Right hindlimb (tissue), 1 donor: ENCODE measurements at regions not wholly inside any gene's neighbourhood (a gene's known extent, or its start where the extent isn't known, plus 50 kb on each side); places are given as distances from the start of the nearest gene placed in this dataset.

Source experiments
- DNase-seq: peaks from one replicate; pipeline ENCODE4 v3.0.0-alpha.2; 2018

DNA sequence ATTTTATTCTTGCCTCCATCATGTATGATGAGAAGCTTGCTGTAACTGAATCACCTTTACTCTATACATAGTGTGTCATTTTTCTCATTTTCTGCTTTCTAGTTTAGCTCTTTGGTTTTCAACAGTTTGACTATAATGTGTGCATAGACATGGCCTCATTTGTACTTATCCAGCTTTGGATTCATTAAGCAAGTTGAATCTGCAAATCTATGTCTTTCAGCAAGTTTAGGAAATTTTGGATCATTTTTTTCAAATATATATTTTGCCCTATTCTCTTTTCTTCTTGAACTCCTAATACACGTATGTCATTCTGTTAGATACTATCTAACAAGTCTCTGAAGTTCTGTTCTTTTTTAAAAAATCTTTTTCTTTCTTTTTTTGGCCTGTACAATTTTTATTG, 57.8 kb downstream of the PRLHR start:
- DNase-seq: no peak

DNA sequence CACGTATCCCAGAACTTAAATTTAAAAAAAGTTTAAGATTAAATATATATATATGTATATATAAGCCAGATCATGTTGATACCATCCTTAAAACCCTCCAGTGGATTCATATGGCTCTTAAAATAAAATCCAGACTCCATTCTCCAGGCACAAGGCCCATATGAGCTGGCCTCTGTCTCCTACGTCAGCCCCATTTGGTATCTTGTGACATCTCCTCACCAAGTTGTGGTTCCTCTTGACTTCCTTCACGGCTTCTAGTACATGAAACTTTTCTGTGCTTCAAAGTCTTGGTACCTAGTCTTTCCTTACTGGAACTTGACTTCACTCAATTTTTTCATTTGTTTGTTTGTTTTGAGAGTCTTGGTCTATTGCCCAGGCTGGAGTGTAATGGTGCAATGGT, 61.3 kb downstream of the PRLHR start:
- DNase-seq: no peak

DNA sequence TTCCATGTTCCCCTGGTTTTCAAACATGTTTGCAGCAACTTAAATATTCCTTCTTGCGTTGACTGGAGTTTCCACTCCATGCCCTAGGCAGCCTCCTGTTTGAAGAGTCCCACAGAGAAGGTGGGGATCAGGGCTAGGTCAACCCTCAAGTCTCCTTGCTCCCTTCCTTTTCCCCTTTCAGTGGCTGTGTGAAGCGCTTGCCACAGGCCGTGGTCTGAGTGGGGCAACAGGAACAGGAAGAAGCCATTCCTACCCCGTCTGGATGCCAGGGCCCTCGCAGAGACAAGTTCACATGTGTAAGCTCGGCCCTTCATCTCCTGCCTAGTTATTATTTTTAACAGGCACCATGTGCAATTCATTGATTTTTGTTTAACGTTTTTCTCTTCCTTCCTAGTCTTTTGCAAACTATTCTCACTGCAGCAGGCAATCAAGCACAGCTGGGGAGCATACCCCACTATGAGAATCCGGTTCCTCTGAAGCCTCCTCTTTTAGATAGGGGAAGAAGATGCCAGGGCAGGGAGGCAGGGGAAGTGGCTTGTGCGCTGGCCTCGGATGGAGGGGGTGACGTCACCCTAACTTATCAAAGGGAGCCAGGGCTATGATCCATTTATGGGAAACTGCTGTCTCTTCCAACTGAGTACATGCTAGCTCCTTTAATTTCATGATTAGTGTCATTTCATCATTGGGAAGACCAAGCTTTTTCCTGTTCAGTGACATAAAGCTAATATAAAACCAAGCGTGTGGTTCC, 64.2 kb downstream of the PRLHR start:
- DNase-seq: no peak

DNA sequence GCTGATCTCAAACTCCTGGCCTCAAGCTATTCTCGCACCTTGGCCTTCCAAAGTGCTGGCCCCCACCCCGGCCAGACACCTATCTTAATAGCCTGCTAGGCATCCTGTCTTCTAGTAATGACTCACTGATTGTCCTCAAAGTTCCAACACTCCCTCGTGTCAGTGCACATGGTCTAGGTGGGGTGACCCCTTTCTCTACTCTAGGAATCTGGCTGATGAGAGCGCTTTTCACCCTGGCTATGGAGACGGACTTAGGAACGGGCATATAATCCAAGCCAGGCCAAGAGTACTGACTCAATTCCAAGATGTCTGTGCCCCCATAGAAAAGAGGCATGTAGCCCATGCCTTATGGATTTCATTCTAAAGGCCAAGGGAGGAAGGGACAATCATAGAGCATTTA, 67.0 kb downstream of the PRLHR start:
- DNase-seq: no peak

DNA sequence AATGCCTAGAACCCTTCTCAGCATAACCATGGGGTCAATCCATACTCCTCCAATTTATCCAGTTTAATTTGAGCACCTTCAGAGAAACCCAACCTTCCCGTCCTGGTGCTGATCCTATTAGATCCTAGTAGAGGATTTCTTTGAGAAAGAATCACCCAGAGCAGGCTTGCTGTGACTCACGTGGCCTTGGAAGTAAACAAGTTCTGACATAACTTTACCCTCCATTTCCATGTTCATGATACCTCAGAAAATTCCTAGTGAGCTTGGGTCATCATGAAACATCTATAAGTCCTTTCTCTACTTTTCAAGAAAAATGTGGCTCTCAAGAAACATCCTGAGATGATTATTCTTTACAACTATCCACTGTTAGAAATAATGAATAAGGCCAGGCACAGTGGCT, 71.7 kb downstream of the PRLHR start:
- no peak for DNase-seq

DNA sequence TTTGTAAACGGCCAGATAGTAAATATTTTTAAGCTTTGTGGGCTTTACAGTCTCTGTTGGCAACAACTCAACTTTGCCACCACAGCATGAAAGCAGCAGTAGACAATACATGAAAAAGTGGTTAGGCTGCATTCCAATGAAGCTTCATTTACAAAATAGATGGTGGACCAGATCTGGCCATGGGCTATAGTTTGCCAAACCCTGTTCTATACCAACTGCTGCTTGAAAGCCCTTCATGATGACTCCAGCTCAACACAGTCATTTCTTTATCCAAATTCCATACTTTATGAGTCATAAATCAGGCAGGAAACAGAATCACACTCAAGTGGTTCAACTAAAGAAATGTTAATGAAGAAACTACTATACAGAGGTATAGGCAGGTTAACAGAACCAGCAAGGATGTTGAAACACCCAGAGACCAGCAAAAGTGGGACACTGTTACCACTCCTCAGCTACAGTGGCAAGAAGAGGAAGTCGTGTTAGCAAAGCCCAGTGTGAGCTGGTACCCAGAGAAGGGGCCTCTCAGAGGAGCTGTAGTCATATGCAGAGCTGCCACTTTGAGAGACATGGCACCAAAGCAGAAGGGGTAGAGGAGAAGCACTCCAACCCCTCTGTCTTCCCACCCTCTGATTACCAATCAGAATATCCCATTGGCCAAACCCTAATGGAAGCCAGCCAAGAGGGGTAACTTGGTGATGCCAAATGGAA, 72.5 kb downstream of the PRLHR start:
- no peak for DNase-seq

DNA sequence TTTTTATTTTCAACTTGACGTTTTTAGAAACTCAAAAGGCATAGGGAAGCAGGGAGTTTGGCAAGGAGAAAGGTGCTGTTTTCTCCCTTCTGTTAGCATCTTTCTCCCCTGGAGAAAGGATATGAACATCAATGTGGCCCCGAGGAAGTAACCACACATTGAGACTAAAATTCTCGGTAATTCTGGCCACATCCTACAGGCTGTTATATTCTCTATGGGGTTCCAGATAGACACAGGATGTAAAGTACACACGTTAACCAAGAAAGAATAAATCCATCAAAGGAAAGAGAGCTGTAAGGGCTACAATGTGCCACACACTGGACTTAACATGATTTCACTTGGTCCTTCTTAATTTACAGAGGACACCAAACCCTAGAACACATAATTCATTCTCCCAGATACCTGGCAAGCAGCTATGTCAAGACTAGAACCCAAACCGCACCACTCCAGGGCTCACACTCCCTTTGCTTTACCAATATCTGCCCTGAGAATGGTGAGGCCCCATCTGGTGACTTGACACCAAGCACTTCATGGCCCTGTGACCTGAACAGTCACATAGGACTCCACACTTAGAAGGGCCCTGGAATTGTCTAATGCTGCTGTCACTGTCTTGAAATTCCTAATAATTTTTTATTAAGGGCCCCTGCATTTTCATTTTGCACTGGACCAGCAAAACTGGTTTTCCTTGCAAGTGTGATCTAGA, 73.9 kb downstream of the PRLHR start:
- no peak for DNase-seq

DNA sequence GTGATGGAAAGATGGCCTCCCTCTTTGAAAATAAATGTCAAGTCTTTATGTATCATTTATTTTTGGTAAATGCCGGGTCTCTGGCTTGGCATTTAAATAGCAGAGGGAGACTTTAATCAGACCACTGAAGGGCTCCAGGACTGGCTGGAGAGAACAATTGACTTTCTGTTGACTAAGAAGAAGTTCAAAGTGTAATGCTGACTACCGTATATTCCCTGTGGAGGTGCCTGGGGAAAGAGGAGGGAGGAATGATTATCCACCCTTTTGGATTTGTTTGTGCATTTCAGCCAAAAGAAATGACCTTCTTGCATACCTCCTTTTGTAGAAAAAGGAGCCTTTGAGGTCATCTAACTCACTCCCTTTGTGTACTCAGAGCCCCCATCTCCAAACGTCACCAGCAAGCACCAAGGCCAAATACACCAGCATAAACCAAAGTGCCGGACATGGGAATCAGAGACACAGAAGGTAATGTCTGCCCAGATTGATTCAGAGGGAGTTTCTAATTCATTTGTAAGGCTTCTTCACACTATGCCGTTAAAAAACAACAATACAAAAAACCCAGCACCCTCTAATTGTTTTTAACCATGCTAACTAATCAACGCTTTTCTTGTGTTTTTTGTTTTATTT, 75.2 kb downstream of the PRLHR start:
- DNase-seq: no peak

DNA sequence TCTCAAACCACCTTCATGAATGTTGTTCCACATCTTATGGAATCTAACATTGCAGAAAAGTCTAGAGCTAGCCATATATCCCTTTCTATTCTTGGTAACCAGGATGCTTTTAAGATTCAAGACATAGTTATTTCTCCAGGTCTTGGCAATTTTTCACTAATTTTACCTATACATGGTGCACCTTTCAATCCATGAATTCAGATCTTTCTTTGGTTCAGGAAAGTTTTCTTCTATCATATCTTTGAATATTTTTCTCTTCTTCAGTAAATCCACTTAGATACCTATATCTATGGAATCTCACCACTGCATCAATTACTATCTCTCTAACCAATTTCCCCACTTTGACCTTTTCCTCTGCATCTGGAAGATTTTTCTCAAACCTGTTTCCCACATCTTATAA, 77.4 kb downstream of the PRLHR start:
- no peak for DNase-seq

DNA sequence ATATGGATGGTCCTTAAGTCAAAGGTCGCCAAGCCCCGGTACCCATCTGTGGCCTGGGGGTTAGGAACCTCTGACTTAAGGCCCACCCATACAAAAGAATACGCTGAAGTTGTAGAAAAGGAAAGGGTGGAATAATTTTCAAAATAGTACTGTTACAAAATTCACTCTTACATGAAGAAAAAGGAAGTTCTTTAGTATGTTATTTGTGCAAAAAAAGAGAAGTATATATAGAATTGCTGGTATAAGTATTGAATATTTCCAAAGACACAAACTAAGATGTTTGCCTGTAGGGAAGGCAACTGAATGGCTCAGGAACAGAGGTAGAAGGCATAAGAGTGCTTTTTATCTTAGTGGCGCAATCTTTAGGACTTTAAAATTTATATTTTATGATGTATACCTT, 78.7 kb downstream of the PRLHR start:
- DNase-seq: no peak

DNA sequence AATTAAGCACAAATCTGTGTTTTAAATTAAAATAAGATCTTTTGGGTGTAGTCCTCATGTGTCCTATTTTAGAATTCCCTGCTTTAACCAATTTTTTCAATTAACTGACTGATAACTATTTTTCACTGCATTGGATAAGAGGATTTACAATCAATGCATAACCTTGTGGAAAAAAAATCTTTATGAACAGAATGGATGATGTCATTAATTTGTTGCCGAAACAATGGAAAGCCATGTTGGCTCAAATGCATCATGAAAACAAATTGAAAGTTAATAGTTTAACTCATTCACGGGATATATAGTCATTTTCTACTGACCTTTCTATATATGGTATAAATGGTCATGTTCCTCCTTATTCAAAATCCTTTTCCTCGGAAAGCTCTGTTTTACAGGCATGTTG, 82.3 kb downstream of the PRLHR start:
- no peak for DNase-seq

DNA sequence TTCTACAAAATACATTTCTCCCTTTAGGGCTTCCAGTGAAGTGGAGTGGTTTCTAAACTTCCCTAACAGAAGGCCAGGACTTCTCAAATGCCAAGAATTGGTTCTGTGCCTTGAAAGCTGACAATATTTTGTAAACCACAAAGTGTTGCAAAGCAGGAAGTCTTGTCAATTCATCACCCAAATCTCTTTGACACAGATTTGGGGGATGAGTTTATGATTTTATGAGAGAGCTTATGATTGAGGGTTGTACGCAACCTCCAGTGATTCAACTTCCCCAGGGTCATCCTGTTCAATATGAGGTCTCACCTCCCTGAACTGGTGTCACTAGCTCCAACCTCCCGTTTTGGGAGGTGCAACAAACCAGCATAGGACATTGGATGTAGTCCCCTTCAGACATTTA, 83.7 kb downstream of the PRLHR start:
- DNase-seq: no peak

DNA sequence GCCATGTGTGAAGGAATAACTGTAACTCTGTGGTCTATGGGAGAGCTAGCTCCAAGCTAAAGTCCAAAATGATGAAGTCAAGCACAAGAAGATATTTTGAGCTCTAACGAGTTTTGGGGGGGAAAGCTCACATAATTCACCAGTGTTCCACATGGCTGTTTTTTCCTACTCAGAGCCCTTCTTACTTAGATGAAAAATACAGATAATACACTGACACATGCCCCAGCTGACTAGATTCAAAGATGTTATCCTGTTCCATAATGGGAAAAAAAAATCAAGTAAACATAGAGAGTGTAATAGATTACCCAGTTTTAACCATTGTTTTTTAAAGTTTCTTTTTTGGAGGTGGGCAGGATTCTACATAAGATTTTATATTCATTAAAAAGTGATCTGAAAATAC, 86.6 kb downstream of the PRLHR start:
- no peak for DNase-seq

DNA sequence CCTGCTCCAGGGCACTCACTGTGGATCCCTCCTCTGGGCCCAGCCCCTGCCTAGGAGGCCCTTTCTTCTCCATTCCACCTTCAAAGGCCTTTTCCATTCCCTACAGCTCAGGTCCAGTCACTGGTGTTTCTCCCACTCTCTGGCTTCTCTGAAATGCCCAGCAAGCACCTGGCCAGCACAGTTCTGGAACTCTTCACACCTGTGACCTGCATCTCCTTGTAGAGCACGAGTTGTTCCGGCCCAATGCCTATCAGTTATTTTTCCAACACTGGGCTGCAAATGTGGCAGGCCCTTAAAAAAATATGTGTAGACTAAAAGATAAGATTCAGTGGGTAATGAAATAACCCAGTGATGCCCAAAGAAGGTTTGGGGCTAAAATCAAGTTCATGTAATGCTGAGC, 87.1 kb downstream of the PRLHR start:
- DNase-seq: no peak

DNA sequence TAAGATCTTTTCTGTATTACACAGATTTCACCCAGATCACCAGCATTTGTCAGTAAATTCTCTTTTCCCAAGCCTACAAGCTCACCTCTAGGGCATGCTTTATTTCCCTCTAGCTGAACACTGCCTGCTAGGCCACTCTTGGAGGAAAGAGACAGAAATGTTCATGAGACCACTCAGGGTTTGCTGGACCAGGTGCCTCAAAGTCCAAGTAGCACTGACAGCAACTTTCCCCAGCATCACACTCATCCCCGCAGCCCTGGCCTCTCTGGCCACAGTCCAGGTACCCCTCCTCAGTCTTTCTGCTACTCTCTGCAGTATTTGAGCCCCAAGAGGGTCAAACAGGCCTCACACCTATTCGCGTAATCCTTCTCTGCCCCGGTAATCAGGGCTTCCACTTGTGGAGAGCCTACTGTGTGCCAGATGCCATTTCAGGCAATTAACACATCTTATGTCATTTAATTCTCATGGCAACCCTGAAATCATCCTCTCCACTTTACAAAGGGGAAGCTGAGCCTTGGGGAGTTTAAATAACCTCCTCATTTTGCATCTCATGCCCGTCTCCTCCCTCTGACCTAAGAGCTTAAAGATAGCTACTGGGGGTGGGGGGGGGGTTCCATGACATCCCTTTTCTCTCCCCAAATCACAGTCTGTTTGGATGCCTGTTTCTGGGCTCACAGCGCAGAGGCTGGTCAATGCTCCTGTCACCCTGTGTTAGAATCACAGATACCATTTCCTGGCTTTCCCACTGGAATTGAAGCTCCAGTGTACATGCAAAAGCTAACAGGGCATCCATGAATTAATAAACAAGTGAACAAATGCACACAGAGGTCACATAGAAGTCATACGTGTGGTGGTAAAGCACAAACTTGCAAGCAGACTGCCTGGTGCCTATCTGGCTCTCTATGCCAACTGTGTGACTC, 88.5 kb downstream of the PRLHR start:
- no peak for DNase-seq

DNA sequence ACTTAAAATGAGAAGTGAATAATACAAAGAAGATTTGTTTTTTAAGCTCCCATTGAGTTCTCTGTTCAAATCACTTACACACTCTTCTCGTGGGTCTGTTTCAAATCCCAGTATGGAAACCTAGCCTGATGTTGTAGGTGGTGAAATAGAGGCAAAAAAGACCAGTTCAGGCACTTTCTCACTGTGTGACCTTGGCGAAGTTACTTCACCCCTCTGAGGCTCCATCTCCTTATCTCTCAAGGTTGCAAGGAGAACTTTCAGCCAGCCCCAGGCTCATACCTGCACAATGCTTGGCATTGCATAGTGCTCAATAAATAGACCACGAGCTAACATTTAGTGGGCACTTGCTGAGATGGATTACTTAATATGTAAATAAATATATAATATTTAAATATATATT, 90.1 kb downstream of the PRLHR start:
- DNase-seq: no peak

DNA sequence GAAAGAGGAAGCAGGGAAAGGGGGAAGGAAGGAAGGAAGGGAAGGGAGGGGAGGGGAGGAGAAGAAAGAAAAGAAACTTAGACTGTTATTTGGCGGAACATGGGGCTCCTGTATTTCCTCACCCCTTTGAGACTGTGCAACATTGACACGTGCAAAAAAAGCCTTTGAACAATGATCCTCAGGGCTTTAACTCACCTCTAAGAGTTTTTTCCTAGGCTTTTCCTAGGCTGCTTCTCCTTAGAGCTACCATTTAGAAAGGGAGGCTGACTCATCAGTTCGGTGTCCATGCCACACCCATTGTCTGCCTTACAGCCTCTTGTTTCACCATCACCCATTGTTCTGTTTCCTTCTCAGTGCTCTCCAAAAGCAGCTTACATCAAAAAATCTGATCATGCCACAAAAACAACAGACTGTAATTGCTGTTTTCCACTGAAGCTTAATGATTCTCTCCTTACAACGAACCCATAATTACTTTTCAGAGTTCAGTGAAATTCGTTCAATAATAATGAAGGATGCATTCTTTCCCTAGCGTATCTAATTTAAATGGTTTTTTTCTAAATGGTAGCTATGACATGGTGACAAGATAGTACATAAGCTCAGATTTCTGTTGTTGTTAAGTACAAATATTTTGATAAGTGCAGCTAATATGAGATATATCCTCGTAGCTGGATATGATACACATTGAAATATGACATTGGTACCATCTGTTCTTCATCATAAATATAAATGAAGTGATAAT, 90.8 kb downstream of the PRLHR start:
- no peak for DNase-seq

DNA sequence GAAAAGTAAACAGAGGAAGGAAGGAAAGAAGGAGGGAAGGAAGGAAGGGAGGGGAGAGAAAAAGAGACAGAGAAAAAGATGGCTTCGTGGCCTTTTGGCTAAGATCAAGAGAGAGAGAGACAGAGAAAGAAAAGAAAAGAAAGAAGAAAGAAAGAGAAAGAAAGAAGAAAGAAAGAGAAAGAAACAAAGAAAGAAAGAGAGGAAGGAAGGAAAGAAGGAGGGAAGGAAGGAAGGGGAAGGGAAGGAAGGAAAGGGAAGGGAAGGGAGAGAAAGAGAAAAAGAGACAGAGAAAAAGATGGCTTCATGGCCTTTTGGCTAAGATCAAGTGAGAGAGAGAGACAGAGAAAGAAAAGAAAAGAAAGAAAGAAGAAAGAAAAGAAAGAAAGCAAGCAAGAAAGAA, 91.4 kb downstream of the PRLHR start:
- no peak for DNase-seq

DNA sequence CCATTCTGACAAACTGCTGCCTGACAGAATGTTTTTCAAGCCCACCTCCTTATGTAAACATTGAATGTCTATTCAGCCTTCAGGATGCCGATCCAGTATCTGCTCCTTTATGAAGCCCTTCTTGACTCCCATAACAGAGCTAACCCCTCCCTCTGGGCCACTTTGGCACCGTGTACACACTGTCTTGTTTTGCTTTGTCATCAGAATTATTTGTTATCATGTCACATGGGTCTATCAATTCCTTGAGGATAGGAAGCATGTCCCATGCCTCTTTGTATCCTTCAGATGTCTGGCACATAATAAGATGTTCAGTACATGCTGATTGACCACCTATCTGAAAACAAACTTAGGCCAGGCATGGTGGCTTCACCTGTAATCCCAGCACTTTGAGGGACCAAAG, 92.3 kb downstream of the PRLHR start:
- no peak for DNase-seq

DNA sequence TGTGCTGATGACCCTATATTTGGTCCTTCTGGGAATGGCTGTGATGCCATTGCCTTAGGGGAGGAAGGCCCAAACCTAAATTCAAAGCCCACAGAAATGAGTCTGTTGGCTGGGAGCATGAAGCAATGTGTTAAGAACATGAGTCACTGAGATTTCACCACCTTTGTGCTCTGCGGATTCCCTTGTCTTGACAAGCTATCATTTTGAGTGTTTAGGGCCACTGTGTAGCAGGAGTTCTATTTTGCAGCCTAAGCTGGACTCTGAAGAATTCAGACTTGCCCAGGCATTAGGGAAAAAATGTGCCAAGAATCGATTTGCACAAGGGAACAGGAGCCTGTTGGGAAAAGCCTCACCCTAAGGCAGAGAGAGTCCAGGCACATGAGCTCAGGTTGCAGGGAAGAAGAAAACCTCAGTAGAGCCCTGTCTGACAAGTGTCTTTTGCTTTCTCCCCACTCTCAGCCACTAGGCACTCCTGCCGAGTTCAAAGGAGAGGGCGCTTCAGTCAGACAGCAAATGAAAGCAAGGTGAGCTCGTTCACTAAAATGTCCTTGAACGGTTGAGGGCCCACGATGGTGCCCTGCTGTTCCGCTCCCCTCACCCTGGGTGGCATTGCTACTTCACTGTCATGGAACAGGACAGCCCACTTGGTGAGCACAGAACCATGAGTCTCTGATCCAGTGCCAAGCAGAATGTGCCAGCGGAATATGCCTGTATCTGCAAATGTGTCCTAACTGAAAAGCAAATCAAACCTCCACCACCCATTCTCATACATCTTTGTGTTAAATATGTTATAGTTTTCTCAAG, 93.6 kb downstream of the PRLHR start:
- no peak for DNase-seq

DNA sequence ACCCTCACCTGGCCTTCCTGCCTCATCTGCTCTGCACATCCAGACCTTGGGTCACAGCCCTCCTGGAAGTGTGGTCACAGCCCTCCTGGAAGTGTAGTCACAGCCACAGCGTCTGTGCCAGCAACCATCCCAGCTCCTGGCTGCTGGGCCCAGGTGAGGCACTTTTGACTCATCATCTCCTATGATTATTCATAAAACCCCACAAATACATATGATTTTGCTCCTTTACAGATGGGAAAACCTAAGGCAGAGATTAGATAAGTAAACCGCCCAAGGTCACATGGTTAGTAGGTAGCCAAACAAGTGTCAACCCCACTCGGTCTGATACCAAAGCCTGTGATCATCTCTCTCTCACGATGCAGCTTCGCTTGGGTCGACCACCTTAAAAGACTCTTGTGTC, 94.3 kb downstream of the PRLHR start:
- no peak for DNase-seq
